GM21825 (cell line): ENCODE measurements at regions not wholly inside any gene's neighbourhood (a gene's known extent, or its start where the extent isn't known, plus 50 kb on each side); places are given as distances from the start of the nearest gene placed in this dataset.

ENCODE experiments used
- ATAC-seq: cut with Tn5 transposase; IDR thresholded peaks from one replicate; pipeline ENCODE4 v1.9.1; 2021; ENCODE audit warnings: mild to moderate bottlenecking, moderate library complexity; ENCODE audit not compliant: unreplicated experiment

GRCh38 chr2:138104071-138104470 is 139.8 kb downstream of the HNMT start:
- no peak for ATAC-seq

GRCh38 chr2:138105358-138105757 is 141.1 kb downstream of the HNMT start:
- ATAC-seq, result no peak

GRCh38 chr2:138106606-138107005 is 142.3 kb downstream of the HNMT start:
- no peak for ATAC-seq

GRCh38 chr2:138107288-138107687 is 143.0 kb downstream of the HNMT start:
- ATAC-seq, result no peak

GRCh38 chr2:138110453-138111083 is 146.3 kb downstream of the HNMT start:
- no peak for ATAC-seq

- no peak for ATAC-seq
These were observed 148.3 kb downstream of the HNMT start for GRCh38 chr2:138112536-138112935.

- ATAC-seq, result no peak
These were observed 149.7 kb downstream of the HNMT start for GRCh38 chr2:138113871-138114525.

GRCh38 chr2:138115666-138116065 is 151.4 kb downstream of the HNMT start:
- no peak for ATAC-seq

- ATAC-seq, result no peak
These were observed 152.2 kb downstream of the HNMT start for GRCh38 chr2:138116456-138116855.

- ATAC-seq, result no peak
These were observed 157.7 kb downstream of the HNMT start for GRCh38 chr2:138121666-138122661.

- ATAC-seq, result no peak
These were observed 158.6 kb downstream of the HNMT start for GRCh38 chr2:138122891-138123290.

- no peak for ATAC-seq
These were observed 159.5 kb downstream of the HNMT start for GRCh38 chr2:138123741-138124140.

- no peak for ATAC-seq
These were observed 160.2 kb downstream of the HNMT start for GRCh38 chr2:138124521-138124920.

GRCh38 chr2:138125306-138126288 is 161.3 kb downstream of the HNMT start:
- no peak for ATAC-seq

GRCh38 chr2:138132108-138132507 is 167.8 kb downstream of the HNMT start:
- ATAC-seq, result no peak

- ATAC-seq, result no peak
These were observed 173.7 kb downstream of the HNMT start for GRCh38 chr2:138137949-138138348.

- no peak for ATAC-seq
These were observed 183.5 kb downstream of the HNMT start for GRCh38 chr2:138147796-138148195.

- ATAC-seq, result no peak
These were observed 191.0 kb downstream of the HNMT start for GRCh38 chr2:138155304-138155703.

GRCh38 chr2:138157372-138157771 is 193.1 kb downstream of the HNMT start:
- ATAC-seq, result no peak

- ATAC-seq, result no peak
These were observed 206.2 kb downstream of the HNMT start for GRCh38 chr2:138170485-138170884.
